DND-41 (cell line): ENCODE measurements at regions not wholly inside any gene's neighbourhood (a gene's known extent, or its start where the extent isn't known, plus 50 kb on each side); places are given as distances from the start of the nearest gene placed in this dataset.

Source experiments
- EZH2 ChIP-seq: IDR thresholded peaks from 3 replicates; pipeline ENCODE4 v1.6.1; 2012; ENCODE audit warnings: borderline replicate concordance, low read depth, mild to moderate bottlenecking, moderate library complexity, low read length, inconsistent platforms; ENCODE audit not compliant: severe bottlenecking
- TF ChIP-seq, protein P1 (sequence below): IDR thresholded peaks from 2 replicates; pipeline ENCODE4 v1.5.1; 2012; ENCODE audit warnings: borderline replicate concordance, low read length, moderate library complexity, mild to moderate bottlenecking; ENCODE audit not compliant: poor library complexity, severe bottlenecking; ENCODE audit errors: extremely low read depth

DNA sequence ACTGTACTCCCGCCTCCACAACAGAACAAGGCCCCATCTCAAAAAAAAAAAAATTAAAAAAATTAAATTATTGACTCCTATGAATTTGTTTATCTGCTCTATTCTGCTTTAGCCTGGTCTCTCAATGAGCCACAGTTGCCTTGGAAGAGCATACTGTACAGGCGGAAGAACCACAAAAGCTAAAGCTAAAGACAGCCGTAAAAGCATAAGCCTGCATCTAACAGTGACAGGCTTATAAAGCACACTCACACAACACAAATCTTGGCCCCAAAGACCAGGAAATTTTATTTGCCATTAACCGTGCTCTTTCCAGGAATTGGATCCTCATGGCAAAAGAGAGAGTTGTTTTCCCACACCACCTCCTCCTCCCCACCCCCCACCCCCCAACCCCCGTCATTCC, 53.5 kb upstream of the KLF3 start:
- TF ChIP-seq, protein P1, sequence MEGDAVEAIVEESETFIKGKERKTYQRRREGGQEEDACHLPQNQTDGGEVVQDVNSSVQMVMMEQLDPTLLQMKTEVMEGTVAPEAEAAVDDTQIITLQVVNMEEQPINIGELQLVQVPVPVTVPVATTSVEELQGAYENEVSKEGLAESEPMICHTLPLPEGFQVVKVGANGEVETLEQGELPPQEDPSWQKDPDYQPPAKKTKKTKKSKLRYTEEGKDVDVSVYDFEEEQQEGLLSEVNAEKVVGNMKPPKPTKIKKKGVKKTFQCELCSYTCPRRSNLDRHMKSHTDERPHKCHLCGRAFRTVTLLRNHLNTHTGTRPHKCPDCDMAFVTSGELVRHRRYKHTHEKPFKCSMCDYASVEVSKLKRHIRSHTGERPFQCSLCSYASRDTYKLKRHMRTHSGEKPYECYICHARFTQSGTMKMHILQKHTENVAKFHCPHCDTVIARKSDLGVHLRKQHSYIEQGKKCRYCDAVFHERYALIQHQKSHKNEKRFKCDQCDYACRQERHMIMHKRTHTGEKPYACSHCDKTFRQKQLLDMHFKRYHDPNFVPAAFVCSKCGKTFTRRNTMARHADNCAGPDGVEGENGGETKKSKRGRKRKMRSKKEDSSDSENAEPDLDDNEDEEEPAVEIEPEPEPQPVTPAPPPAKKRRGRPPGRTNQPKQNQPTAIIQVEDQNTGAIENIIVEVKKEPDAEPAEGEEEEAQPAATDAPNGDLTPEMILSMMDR = no peak
- no peak for TF ChIP-seq EZH2
